ENCODE measurements at regions not wholly inside any gene's neighbourhood (a gene's known extent, or its start where the extent isn't known, plus 50 kb on each side); places are given as distances from the start of the nearest gene placed in this dataset.

- H3K4me1 ChIP-seq (ENCODE audit: control insufficient read depth, insufficient read depth, low read length) = peaks cover 2% of the 10 kb centered on the region; the same call in 1 of the 2 replicates
- no peaks in the 10 kb centered on the region for H3K36me3 ChIP-seq (ENCODE audit: control insufficient read depth, insufficient read depth, low read length)
- no peak overlapping the region for H3K9ac ChIP-seq (ENCODE audit: low read depth, low read length)
- H3K9me3 ChIP-seq (ENCODE audit: control insufficient read depth, insufficient read depth, low read length) = no peaks in the 10 kb centered on the region
- H3K27ac ChIP-seq (ENCODE audit: low read depth, low read length) = no peak overlapping the region
- H3K27me3 ChIP-seq (ENCODE audit: control insufficient read depth, insufficient read depth, low read length) = no peaks in the 10 kb centered on the region
- H3K4me3 ChIP-seq (ENCODE audit: low read depth, low read length) = no peak overlapping the region
Measured at GRCh38 chr9:135018306-135018915, 69.1 kb upstream of the OLFM1 start.

GRCh38 chr9:135019224-135019623 is 68.2 kb upstream of the OLFM1 start:
- Histone ChIP-seq H3K27me3 (ENCODE audit: control insufficient read depth, insufficient read depth, low read length) (no peaks in the 10 kb centered on the region), H3K36me3 (ENCODE audit: control insufficient read depth, insufficient read depth, low read length) (no peaks in the 10 kb centered on the region), H3K4me1 (ENCODE audit: control insufficient read depth, insufficient read depth, low read length) (no peaks in the 10 kb centered on the region), H3K4me3 (ENCODE audit: low read depth, low read length) (no peak overlapping the region), H3K27ac (ENCODE audit: low read depth, low read length) (no peak overlapping the region), H3K9ac (ENCODE audit: low read depth, low read length) (no peak overlapping the region), H3K9me3 (ENCODE audit: control insufficient read depth, insufficient read depth, low read length) (no peaks in the 10 kb centered on the region)

- Histone ChIP-seq H3K9ac (ENCODE audit: low read depth, low read length) (no peak overlapping the region), H3K27me3 (ENCODE audit: control insufficient read depth, insufficient read depth, low read length) (no peaks in the 10 kb centered on the region)
Measured at GRCh38 chr9:135020481-135021392, 66.7 kb upstream of the OLFM1 start.

GRCh38 chr9:135021393-135021789 is 66.1 kb upstream of the OLFM1 start:
- no peak overlapping the region for H3K4me3 ChIP-seq (ENCODE audit: low read depth, low read length)
- no peak overlapping the region for H3K27ac ChIP-seq (ENCODE audit: low read depth, low read length)
- no peaks in the 10 kb centered on the region for H3K9me3 ChIP-seq (ENCODE audit: control insufficient read depth, insufficient read depth, low read length)
- H3K4me1 ChIP-seq (ENCODE audit: control insufficient read depth, insufficient read depth, low read length) = no peaks in the 10 kb centered on the region
- no peak overlapping the region for H3K9ac ChIP-seq (ENCODE audit: low read depth, low read length)
- no peaks in the 10 kb centered on the region for H3K36me3 ChIP-seq (ENCODE audit: control insufficient read depth, insufficient read depth, low read length)
- no peaks in the 10 kb centered on the region for H3K27me3 ChIP-seq (ENCODE audit: control insufficient read depth, insufficient read depth, low read length)

More at GRCh38 chr9:135020481-135021392, 66.7 kb upstream of the OLFM1 start:
- Histone ChIP-seq H3K4me3 (ENCODE audit: low read depth, low read length) (no peak overlapping the region), H3K27ac (ENCODE audit: low read depth, low read length) (no peak overlapping the region), H3K4me1 (ENCODE audit: control insufficient read depth, insufficient read depth, low read length) (no peaks in the 10 kb centered on the region), H3K9me3 (ENCODE audit: control insufficient read depth, insufficient read depth, low read length) (no peaks in the 10 kb centered on the region), H3K36me3 (ENCODE audit: control insufficient read depth, insufficient read depth, low read length) (no peaks in the 10 kb centered on the region)

- H3K36me3 ChIP-seq (ENCODE audit: control insufficient read depth, insufficient read depth, low read length) = no peaks in the 10 kb centered on the region
- H3K4me3 ChIP-seq (ENCODE audit: low read depth, low read length) = no peak overlapping the region
- no peak overlapping the region for H3K9ac ChIP-seq (ENCODE audit: low read depth, low read length)
- H3K27ac ChIP-seq (ENCODE audit: low read depth, low read length) = no peak overlapping the region
- no peaks in the 10 kb centered on the region for H3K9me3 ChIP-seq (ENCODE audit: control insufficient read depth, insufficient read depth, low read length)
- no peaks in the 10 kb centered on the region for H3K4me1 ChIP-seq (ENCODE audit: control insufficient read depth, insufficient read depth, low read length)
- H3K27me3 ChIP-seq (ENCODE audit: control insufficient read depth, insufficient read depth, low read length) = no peaks in the 10 kb centered on the region
Measured at GRCh38 chr9:135022191-135022870, 65.1 kb upstream of the OLFM1 start.

- no peaks in the 10 kb centered on the region for H3K9me3 ChIP-seq (ENCODE audit: control insufficient read depth, insufficient read depth, low read length)
- H3K27ac ChIP-seq (ENCODE audit: low read depth, low read length) = no peak overlapping the region
- no peaks in the 10 kb centered on the region for H3K27me3 ChIP-seq (ENCODE audit: control insufficient read depth, insufficient read depth, low read length)
- no peak overlapping the region for H3K9ac ChIP-seq (ENCODE audit: low read depth, low read length)
- H3K4me1 ChIP-seq (ENCODE audit: control insufficient read depth, insufficient read depth, low read length) = no peaks in the 10 kb centered on the region
- no peaks in the 10 kb centered on the region for H3K36me3 ChIP-seq (ENCODE audit: control insufficient read depth, insufficient read depth, low read length)
- no peak overlapping the region for H3K4me3 ChIP-seq (ENCODE audit: low read depth, low read length)
Measured at GRCh38 chr9:135023088-135023785, 64.2 kb upstream of the OLFM1 start.

GRCh38 chr9:135023786-135024405 is 63.6 kb upstream of the OLFM1 start:
- Histone ChIP-seq H3K27ac (ENCODE audit: low read depth, low read length) (no peak overlapping the region), H3K4me1 (ENCODE audit: control insufficient read depth, insufficient read depth, low read length) (no peaks in the 10 kb centered on the region), H3K36me3 (ENCODE audit: control insufficient read depth, insufficient read depth, low read length) (no peaks in the 10 kb centered on the region), H3K4me3 (ENCODE audit: low read depth, low read length) (no peak overlapping the region), H3K9me3 (ENCODE audit: control insufficient read depth, insufficient read depth, low read length) (no peaks in the 10 kb centered on the region), H3K27me3 (ENCODE audit: control insufficient read depth, insufficient read depth, low read length) (no peaks in the 10 kb centered on the region), H3K9ac (ENCODE audit: low read depth, low read length) (no peak overlapping the region)

GRCh38 chr9:135029463-135029862 is 58.0 kb upstream of the OLFM1 start:
- Histone ChIP-seq H3K9me3 (ENCODE audit: control insufficient read depth, insufficient read depth, low read length) (no peaks in the 10 kb centered on the region), H3K27me3 (ENCODE audit: control insufficient read depth, insufficient read depth, low read length) (no peaks in the 10 kb centered on the region), H3K36me3 (ENCODE audit: control insufficient read depth, insufficient read depth, low read length) (no peaks in the 10 kb centered on the region), H3K4me1 (ENCODE audit: control insufficient read depth, insufficient read depth, low read length) (no peaks in the 10 kb centered on the region), H3K27ac (ENCODE audit: low read depth, low read length) (no peak overlapping the region), H3K9ac (ENCODE audit: low read depth, low read length) (no peak overlapping the region), H3K4me3 (ENCODE audit: low read depth, low read length) (no peak overlapping the region)

- Histone ChIP-seq H3K9me3 (ENCODE audit: control insufficient read depth, insufficient read depth, low read length) (no peaks in the 10 kb centered on the region), H3K27ac (ENCODE audit: low read depth, low read length) (no peak overlapping the region), H3K4me3 (ENCODE audit: low read depth, low read length) (no peak overlapping the region), H3K27me3 (ENCODE audit: control insufficient read depth, insufficient read depth, low read length) (no peaks in the 10 kb centered on the region), H3K36me3 (ENCODE audit: control insufficient read depth, insufficient read depth, low read length) (no peaks in the 10 kb centered on the region), H3K9ac (ENCODE audit: low read depth, low read length) (no peak overlapping the region), H3K4me1 (ENCODE audit: control insufficient read depth, insufficient read depth, low read length) (no peaks in the 10 kb centered on the region)
Measured at GRCh38 chr9:135029871-135030565, 57.5 kb upstream of the OLFM1 start.

Data from HUES48 (cell line).